ENCODE measurements at regions not wholly inside any gene's neighbourhood (a gene's known extent, or its start where the extent isn't known, plus 50 kb on each side); places are given as distances from the start of the nearest gene placed in this dataset.
"Not testable (repeated sequence)": the region's sequence is repeated elsewhere in the genome, so short reads cannot be mapped to it uniquely, and the experiment has no call there.

DNA sequence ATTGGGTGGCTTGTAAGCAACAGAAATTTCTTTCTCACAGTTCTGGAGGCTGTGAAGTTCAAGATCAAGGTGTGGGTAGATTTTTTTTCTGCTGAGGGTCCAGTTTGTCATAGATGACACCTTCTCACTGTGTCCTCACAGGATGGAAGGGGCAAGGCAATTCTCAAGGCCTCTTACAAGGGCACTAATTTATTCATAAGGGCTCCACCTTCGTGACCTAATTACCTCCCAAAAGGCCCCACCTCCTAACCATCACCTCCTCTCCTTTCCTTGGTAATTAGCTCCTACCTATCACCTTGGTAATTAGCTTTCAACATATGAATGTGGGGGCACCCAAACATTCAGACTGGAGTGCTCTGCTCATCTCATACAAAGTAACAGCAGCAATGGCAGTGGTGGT is 92.3 kb upstream of the CD44 start:
- DNase-seq (ENCODE audit: low read depth), result no peak

GRCh38 chr11:35047179-35047578 is 91.8 kb upstream of the CD44 start:
- DNase-seq (ENCODE audit: low read depth), result no peak

DNA sequence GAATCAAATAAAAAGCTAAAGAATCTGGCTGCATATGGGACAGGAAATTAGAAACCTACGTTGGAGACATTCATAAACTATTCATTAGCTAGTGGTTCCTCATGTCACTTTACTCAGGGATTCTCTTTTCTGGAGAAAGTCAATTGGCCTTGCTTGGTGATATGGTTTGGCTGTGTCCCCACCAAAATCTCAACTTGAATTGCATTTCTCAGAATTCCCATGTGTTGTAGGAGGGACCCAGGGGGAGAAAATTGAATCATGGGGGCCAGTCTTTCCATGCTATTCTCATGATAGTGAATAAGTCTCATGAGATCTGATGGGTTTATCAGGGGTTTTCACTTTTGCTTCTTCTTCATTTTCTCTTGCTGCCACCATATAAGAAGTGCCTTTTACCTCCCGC is 91.2 kb upstream of the CD44 start:
- no peak for DNase-seq (ENCODE audit: low read depth)

DNA sequence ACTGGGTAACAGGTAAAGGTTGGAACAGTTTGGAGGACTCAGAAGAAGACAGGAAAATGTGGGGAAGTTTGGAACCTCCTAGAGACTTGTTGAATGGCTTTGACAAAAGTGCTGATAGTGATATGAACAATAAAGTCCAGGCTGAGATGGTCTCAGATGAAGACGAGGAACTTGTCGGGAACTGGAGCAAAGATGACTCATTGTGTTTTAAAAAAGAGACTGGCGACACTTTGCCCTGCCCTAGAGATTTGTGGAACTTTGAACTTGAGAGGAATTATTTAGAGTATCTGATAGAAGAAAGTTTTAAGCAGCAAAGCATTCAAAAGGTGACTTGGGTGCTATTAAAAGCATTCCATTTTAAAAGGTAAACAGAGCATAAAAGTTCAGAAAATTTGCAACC is 90.6 kb upstream of the CD44 start:
- not testable (repeated sequence) for DNase-seq (ENCODE audit: low read depth)

DNA sequence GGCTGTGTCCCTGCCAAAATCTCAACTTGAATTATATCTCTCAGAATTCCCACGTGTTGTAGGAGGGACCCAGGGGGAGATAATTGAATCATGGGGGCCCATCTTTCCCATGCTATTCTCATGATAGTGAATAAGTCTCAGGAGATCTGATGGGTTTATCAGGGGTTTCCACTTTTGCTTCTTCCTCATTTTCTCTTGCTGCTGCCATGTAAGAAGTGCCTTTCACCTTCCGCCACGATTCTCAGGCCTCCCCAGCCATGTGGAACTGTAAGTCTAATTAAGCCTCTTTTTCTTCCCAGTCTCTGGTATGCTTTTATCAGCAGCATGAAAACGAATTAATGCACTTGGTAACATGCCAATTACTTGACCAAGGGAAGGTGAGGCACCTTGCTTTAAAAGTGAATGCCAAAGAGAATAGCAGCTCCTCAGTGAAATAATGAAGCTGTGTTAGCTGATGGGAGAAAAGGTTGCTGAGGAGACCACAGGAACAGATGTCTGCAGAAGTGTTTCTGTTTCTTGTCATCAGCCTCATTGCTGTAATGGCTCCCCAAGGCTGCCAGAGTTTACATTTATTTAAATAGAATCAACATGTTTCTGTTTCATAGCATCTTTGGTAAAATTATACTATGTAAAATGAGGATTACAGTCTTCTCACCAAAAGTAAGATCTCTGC is 89.0 kb upstream of the CD44 start:
- no peak for DNase-seq (ENCODE audit: low read depth)

GRCh38 chr11:35050541-35050995 is 88.4 kb upstream of the CD44 start:
- DNase-seq (ENCODE audit: low read depth), result no peak

GRCh38 chr11:35056391-35057093 is 82.4 kb upstream of the CD44 start:
- no peak for DNase-seq (ENCODE audit: low read depth)

DNA sequence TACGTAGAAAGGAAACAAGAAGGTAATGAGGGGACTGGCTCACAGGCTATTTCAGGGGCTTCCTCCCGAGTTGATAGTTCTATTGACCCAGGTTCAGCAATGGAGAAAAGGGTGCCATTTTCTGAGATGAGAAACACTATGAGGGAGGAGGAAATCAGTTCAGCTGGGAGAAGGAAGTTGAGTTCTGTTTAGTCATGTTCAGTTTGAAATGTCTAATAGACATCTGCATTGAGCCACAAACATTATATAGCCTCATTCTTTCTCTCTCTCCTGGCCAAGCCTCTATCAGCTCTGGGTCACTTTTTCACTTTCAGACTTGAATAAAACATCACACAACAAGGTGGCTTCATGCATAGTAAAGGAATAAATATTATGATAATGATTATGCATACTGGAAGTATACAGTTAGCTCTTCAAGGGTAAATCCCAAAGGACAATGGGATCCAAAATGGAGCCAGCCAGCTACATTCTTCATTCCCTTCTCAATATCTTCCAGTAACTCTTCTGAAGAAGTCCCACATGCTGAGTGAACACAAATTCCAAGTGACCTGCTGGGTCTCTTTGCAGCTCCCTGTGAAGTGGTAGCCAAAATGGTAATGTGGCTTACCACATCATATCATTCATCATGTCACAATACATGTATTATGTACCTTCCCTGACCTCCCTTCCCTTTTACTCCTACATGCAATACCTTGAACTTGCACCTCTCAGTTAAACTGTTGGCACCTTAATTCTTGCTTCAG is 80.9 kb upstream of the CD44 start:
- DNase-seq (ENCODE audit: low read depth), result no peak

GRCh38 chr11:35058669-35059434 is 80.1 kb upstream of the CD44 start:
- no peak for DNase-seq (ENCODE audit: low read depth)

- DNase-seq (ENCODE audit: low read depth), result no peak
These were observed 77.2 kb upstream of the CD44 start for GRCh38 chr11:35061516-35062440.

DNA sequence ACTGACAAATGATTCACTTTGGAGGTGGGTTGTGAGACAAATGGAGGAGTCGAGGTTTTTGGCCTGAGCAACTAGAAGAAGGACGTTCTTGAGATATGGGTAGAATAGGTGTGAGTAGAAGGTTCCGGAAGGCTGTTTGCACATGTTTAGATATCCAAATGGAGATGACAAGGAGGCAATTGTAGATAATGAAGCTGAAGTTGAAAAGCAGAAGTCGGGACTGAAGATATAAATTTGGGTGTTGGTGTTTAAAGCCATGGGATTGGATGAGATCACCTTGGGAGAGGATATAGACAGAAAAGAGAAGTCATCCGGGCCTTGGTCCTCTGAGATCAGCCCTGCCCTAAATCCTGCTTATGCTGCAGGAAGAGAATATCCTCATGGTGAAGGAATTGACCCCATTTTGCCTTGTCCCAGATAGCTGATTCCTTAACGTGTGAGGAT is 75.5 kb upstream of the CD44 start:
- DNase-seq (ENCODE audit: low read depth), result no peak

DNA sequence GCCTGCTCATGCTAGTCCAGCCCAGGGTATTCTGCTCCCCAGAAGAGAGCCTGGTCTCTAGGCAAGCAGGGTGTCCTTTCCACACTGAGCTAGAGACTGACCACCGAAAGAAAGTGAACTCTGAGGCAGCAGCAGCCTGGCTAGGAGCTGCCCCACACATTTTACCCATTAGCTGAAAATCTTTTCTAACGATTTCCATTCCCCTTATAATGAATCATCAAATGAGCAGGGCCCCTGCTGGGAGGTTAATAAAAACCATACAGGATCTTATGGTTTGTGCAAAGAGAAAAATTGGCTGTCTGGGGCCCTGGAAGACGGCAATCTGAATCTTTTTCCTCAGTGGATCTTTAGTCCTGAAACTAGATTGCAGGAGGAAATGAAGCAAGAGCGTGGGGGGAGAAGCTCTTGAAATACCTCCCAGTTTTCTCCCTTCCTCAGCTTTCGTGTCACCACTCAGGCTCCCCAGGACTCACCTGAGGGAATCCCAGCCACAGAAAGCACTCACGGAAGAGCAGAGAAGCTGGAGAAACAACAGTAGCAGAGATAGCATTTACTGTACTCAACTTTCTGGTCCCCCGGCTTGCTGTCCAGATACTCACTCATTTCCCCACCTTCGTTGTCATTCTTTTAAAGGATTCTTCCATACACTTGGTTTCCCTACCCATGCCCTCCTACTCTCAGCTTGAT is 74.7 kb upstream of the CD44 start:
- DNase-seq (ENCODE audit: low read depth), result peak; percentile 82

DNA sequence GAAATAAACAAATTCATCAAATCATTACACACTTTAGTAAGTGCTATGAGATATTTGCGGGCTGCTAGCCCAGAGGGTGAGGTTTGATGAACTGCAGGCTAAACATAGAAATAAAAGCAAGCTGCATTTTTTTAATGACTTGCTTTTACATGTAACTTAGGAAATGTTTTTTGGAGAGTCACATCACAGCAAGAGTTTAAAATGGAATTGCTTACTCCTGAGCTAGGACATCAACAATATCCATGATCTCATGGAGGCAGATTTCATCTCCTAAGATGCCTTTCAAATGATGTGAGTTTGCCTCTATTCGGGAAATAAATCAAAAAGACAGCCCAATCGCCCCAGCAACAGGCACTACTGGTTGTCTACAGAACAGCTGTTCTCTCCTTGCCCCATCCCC is 73.4 kb upstream of the CD44 start:
- peak; percentile 84 for DNase-seq (ENCODE audit: low read depth)

GRCh38 chr11:35066030-35066429 is 72.9 kb upstream of the CD44 start:
- no peak for DNase-seq (ENCODE audit: low read depth)

- DNase-seq (ENCODE audit: low read depth), result no peak
These were observed 72.1 kb upstream of the CD44 start for GRCh38 chr11:35066783-35067423.

DNA sequence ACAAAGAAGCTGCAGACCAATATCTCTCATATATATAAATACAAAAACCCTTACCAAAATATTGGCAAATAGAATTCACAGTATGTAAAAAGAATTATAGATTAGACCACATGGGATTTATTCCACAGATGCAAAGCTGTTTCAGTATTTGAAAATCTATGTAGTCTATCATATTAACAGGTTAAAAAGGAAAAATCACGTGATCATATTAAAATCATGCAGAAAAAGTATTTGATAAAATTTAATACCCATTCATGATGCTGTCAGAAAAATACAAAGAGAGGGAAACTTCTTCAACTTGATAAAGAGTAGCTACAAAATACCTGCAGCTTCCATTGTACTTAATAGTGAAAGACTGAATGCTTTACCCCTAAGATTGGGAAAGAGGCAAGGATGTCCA is 67.2 kb upstream of the CD44 start:
- no peak for DNase-seq (ENCODE audit: low read depth)

GRCh38 chr11:35073691-35074419 is 65.1 kb upstream of the CD44 start:
- DNase-seq (ENCODE audit: low read depth), result no peak

- no peak for DNase-seq (ENCODE audit: low read depth)
These were observed 62.5 kb upstream of the CD44 start for GRCh38 chr11:35076201-35077100.

All from GM04504 (cell line).